Activated CD8-positive, alpha-beta T cell treated with anti-CD3 and anti-CD28 coated beads for 36 hours (primary cell): ENCODE measurements at regions not wholly inside any gene's neighbourhood (a gene's known extent, or its start where the extent isn't known, plus 50 kb on each side); places are given as distances from the start of the nearest gene placed in this dataset.

Source experiments
- ATAC-seq: fragments of 200-7000 bp; cut with Tn5 transposase; one replicate; pipeline ENCODE4 v1.10.0; 2021; ENCODE audit warnings: mild to moderate bottlenecking, moderate library complexity
- CTCF ChIA-PET: fragments of 350-600 bp; sonication (Branson Sonifier 250); formaldehyde crosslinking; loops from one replicate; lab custom pipeline; 2021; ENCODE audit warnings: antibody characterized with exemption; lab: Charles Lee
- POLR2A ChIA-PET: fragments of 350-600 bp; sonication (Branson Sonifier 250); formaldehyde crosslinking; loops from one replicate; lab custom pipeline; 2021; ENCODE audit warnings: antibody characterized with exemption; lab: Charles Lee
- DNase-seq: peaks from one replicate; pipeline ENCODE4 v3.0.0-alpha.2; 2020
- H3K27ac Mint-ChIP-seq: one replicate; pipeline ENCODE4 v1.8.0; 2021; ENCODE audit warnings: mild to moderate bottlenecking, mixed read lengths
- H3K27me3 Mint-ChIP-seq: one replicate; pipeline ENCODE4 v1.8.0; 2021; ENCODE audit warnings: mixed read lengths
- H3K36me3 Mint-ChIP-seq: one replicate; pipeline ENCODE4 v1.8.0; 2021; ENCODE audit warnings: low read depth, mixed read lengths
- H3K4me1 Mint-ChIP-seq: one replicate; pipeline ENCODE4 v1.8.0; 2021; ENCODE audit warnings: low read depth, mixed read lengths
- H3K4me3 Mint-ChIP-seq: one replicate; pipeline ENCODE4 v1.8.0; 2021; ENCODE audit warnings: mild to moderate bottlenecking, moderate library complexity, mixed read lengths
- H3K9me3 Mint-ChIP-seq: one replicate; pipeline ENCODE4 v1.8.0; 2021; ENCODE audit warnings: mixed read lengths
- CTCF ChIP-seq: fragments of 200-600 bp; IDR thresholded peaks from one replicate; pipeline ENCODE4 v1.8.0; 2022; ENCODE audit warnings: antibody characterized with exemption, mild to moderate bottlenecking
- intact Hi-C: fragments of 100-400 bp; cut with micrococcal nuclease; formaldehyde crosslinking; loops from one replicate; pipeline ENCODE4 v1.10.0; 2022

- H3K36me3 Mint-ChIP-seq = no peaks in the 10 kb centered on the region
- CTCF ChIA-PET = no interaction called here
- H3K4me1 Mint-ChIP-seq = no peaks in the 10 kb centered on the region
- intact Hi-C loops = no loop called here
- no peaks in the 10 kb centered on the region for H3K9me3 Mint-ChIP-seq
- no peak overlapping the region for H3K4me3 Mint-ChIP-seq
- ATAC-seq (no peak), DNase-seq (no peak)
- POLR2A ChIA-PET = no interaction called here
- no peaks in the 10 kb centered on the region for H3K27me3 Mint-ChIP-seq
- H3K27ac Mint-ChIP-seq = no peak overlapping the region
- TF ChIP-seq CTCF = no peak
These were observed 376.5 kb upstream of the CDH5 start for GRCh38 chr16:65989861-65990604.

- H3K4me3 Mint-ChIP-seq = no peak overlapping the region
- no peak for ATAC-seq
- no peak overlapping the region for H3K27ac Mint-ChIP-seq
- ChIA-PET POLR2A (no interaction called here), CTCF (no interaction called here)
- intact Hi-C loops = no loop called here
- H3K4me1 Mint-ChIP-seq = no peaks in the 10 kb centered on the region
- no peaks in the 10 kb centered on the region for H3K9me3 Mint-ChIP-seq
- no peak for DNase-seq
- no peaks in the 10 kb centered on the region for H3K36me3 Mint-ChIP-seq
- TF ChIP-seq CTCF = no peak
- no peaks in the 10 kb centered on the region for H3K27me3 Mint-ChIP-seq
These were observed 378.4 kb upstream of the CDH5 start for GRCh38 chr16:65988024-65988595.

- no peak for ATAC-seq
- intact Hi-C loops = no loop called here
- no peak for DNase-seq
- Mint-ChIP-seq H3K9me3 (no peaks in the 10 kb centered on the region), H3K27ac (no peak overlapping the region), H3K4me1 (no peaks in the 10 kb centered on the region), H3K27me3 (no peaks in the 10 kb centered on the region), H3K4me3 (no peak overlapping the region), H3K36me3 (no peaks in the 10 kb centered on the region)
- CTCF ChIA-PET = no interaction called here
- POLR2A ChIA-PET = no interaction called here
- TF ChIP-seq CTCF = no peak
These were observed 382.2 kb upstream of the CDH5 start for GRCh38 chr16:65984296-65984695.

GRCh38 chr16:65981057-65981456 lies 385.4 kb upstream of the CDH5 start:
- Mint-ChIP-seq H3K4me1 (no peaks in the 10 kb centered on the region), H3K4me3 (no peak overlapping the region), H3K9me3 (no peaks in the 10 kb centered on the region), H3K27me3 (peaks cover 3% of the 10 kb centered on the region), H3K36me3 (no peaks in the 10 kb centered on the region), H3K27ac (no peak overlapping the region)
- DNase-seq (no peak), ATAC-seq (no peak)
- intact Hi-C loops = no loop called here
- ChIA-PET POLR2A (no interaction called here), CTCF (no interaction called here)
- TF ChIP-seq CTCF = no peak

- peaks cover 4% of the 10 kb centered on the region for H3K27me3 Mint-ChIP-seq
- DNase-seq = peak; percentile 6
- TF ChIP-seq CTCF = no peak
- no peak for ATAC-seq
- H3K4me1 Mint-ChIP-seq = no peaks in the 10 kb centered on the region
- POLR2A ChIA-PET = no interaction called here
- intact Hi-C loops = no loop called here
- H3K4me3 Mint-ChIP-seq = no peak overlapping the region
- no peaks in the 10 kb centered on the region for H3K36me3 Mint-ChIP-seq
- H3K27ac Mint-ChIP-seq = no peak overlapping the region
- CTCF ChIA-PET = no interaction called here
- peaks cover 10% of the 10 kb centered on the region for H3K9me3 Mint-ChIP-seq
These were observed 391.3 kb upstream of the CDH5 start for GRCh38 chr16:65975049-65975708.
